ENCODE measurements at regions not wholly inside any gene's neighbourhood (a gene's known extent, or its start where the extent isn't known, plus 50 kb on each side); places are given as distances from the start of the nearest gene placed in this dataset.

DNA sequence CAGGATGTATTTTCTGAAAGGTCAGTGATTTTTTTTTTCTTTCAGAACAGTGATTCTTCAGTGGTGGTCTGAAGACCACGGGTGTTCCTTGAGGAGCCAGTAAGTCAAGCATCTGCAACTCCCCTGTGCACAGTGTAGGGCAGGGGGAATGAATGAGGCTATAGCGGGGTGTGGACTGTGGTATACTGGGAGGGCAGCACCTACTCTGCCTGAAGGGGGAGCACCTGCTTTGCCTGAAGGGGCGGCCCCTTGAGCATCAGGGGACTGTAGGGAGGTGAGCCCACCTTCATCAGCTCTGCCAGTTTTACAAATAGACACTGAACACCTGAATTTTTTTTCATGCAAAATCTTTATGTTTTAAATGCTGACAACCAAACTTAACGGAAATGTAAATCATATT, 77.5 kb upstream of the RIPOR2 start:
- H3K4me3 ChIP-seq (ENCODE audit: low read depth, poor library complexity, severe bottlenecking) = no peak overlapping the region
- no peak for DNase-seq (ENCODE audit: low spot score in 2 of 2)
- TF ChIP-seq POLR2A (IDR thresholded peaks at IDR 0.05) = no peak
- TF ChIP-seq, protein P1, sequence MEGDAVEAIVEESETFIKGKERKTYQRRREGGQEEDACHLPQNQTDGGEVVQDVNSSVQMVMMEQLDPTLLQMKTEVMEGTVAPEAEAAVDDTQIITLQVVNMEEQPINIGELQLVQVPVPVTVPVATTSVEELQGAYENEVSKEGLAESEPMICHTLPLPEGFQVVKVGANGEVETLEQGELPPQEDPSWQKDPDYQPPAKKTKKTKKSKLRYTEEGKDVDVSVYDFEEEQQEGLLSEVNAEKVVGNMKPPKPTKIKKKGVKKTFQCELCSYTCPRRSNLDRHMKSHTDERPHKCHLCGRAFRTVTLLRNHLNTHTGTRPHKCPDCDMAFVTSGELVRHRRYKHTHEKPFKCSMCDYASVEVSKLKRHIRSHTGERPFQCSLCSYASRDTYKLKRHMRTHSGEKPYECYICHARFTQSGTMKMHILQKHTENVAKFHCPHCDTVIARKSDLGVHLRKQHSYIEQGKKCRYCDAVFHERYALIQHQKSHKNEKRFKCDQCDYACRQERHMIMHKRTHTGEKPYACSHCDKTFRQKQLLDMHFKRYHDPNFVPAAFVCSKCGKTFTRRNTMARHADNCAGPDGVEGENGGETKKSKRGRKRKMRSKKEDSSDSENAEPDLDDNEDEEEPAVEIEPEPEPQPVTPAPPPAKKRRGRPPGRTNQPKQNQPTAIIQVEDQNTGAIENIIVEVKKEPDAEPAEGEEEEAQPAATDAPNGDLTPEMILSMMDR (IDR thresholded peaks at IDR 0.05) = no peak
- WGBS, 2 donors = 77 to 85% methylated on average over 4 of the region's 4 CpGs
- intact Hi-C loops (cut with DNase I; ENCODE audit: low total_unique reads) = no loop called here

DNA sequence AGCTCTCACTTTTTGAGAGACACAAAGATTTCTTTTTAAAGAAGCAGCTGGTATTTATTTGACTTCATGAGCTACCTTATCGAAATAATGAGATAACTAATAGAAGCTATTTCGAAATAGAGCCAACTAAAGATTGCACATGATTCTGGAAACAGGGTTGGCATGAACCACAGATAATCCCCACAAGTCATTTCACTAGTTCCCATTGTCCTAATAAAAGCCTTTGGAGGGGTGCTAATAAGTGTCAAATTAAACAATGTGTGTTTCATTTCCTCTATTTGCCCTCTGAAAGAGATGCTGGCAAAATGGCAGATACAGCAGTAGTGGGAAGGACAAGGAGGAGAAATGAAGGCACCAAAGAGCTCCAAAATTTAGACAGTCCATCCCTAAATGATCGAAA, 78.6 kb upstream of the RIPOR2 start:
- no peak for TF ChIP-seq POLR2A (IDR thresholded peaks at IDR 0.05)
- TF ChIP-seq, protein P1 (IDR thresholded peaks at IDR 0.05) = no peak
- DNase-seq (ENCODE audit: low spot score in 2 of 2) = no peak
- whole genome bisulfite sequencing, 2 donors = 69 to 83% methylated on average over 3 of the region's 3 CpGs
- no peak overlapping the region for H3K4me3 ChIP-seq (ENCODE audit: low read depth, poor library complexity, severe bottlenecking)
- intact Hi-C loops (cut with DNase I; ENCODE audit: low total_unique reads) = no loop called here

- intact Hi-C loops (cut with DNase I; ENCODE audit: low total_unique reads) = no loop called here
- no peak overlapping the region for H3K4me3 ChIP-seq (ENCODE audit: low read depth, poor library complexity, severe bottlenecking)
- peak in 1 of 2 donors; percentile 59 for DNase-seq (ENCODE audit: low spot score in 2 of 2)
- 39 to 48% methylated on average over 11 of the region's 11 CpGs for WGBS, 2 donors
- TF ChIP-seq, protein P1 (IDR thresholded peaks at IDR 0.05) = no peak
- TF ChIP-seq POLR2A (IDR thresholded peaks at IDR 0.05) = no peak
Measured at GRCh38 chr6:25014791-25015560, 79.2 kb upstream of the RIPOR2 start.

GRCh38 chr6:25016014-25016720, 80.4 kb upstream of the RIPOR2 start:
- intact Hi-C loops (cut with DNase I; ENCODE audit: low total_unique reads) = no loop called here
- TF ChIP-seq, protein P1 (IDR thresholded peaks at IDR 0.05) = no peak
- no peak for TF ChIP-seq POLR2A (IDR thresholded peaks at IDR 0.05)
- DNase-seq (ENCODE audit: low spot score in 2 of 2) = no peak
- 72 to 78% methylated on average over 11 of the region's 11 CpGs for WGBS, 2 donors
- no peak overlapping the region for H3K4me3 ChIP-seq (ENCODE audit: low read depth, poor library complexity, severe bottlenecking)

GRCh38 chr6:25017486-25017885, 81.7 kb upstream of the RIPOR2 start:
- no peak overlapping the region for H3K4me3 ChIP-seq (ENCODE audit: low read depth, poor library complexity, severe bottlenecking)
- intact Hi-C loops (cut with DNase I; ENCODE audit: low total_unique reads) = no loop called here
- WGBS, 2 donors = 44 to 64% methylated on average over 4 of the region's 4 CpGs
- TF ChIP-seq, protein P1 (IDR thresholded peaks at IDR 0.05) = no peak
- DNase-seq (ENCODE audit: low spot score in 2 of 2) = no peak

Data from lower leg skin (tissue), 4 donors.